Neural crest cell (in vitro differentiated cells): ENCODE measurements at regions not wholly inside any gene's neighbourhood (a gene's known extent, or its start where the extent isn't known, plus 50 kb on each side); places are given as distances from the start of the nearest gene placed in this dataset.

ENCODE experiments used
- DNase-seq: peaks from one replicate; pipeline ENCODE4 v3.0.0; 2021; ENCODE audit warnings: low read depth, mixed read lengths, low spot score
- H3K27ac Mint-ChIP-seq: one replicate; pipeline ENCODE4 v1.8.0; 2021; ENCODE audit warnings: mild to moderate bottlenecking, mixed read lengths; ENCODE audit not compliant: unreplicated experiment
- H3K27me3 Mint-ChIP-seq: 2 replicates; pipeline ENCODE4 v1.8.0; 2021; ENCODE audit warnings: low read depth, mild to moderate bottlenecking, mixed read lengths
- H3K36me3 Mint-ChIP-seq: 2 replicates; pipeline ENCODE4 v1.8.0; 2021; ENCODE audit warnings: low read depth, mild to moderate bottlenecking, mixed read lengths
- H3K4me1 Mint-ChIP-seq: 2 replicates; pipeline ENCODE4 v1.8.0; 2021; ENCODE audit warnings: mixed read lengths
- H3K4me3 Mint-ChIP-seq: one replicate; pipeline ENCODE4 v1.8.0; 2021; ENCODE audit warnings: mild to moderate bottlenecking, mixed read lengths
- H3K9me3 Mint-ChIP-seq: 2 replicates; pipeline ENCODE4 v1.8.0; 2021; ENCODE audit warnings: mixed read lengths
- TF ChIP-seq, protein P1 (sequence below): fragments of 200-600 bp; sonication (generic); conservative IDR thresholded peaks from 2 replicates; pipeline ENCODE4 v1.5.0; 2021; ENCODE audit warnings: antibody characterized with exemption, mild to moderate bottlenecking

DNA sequence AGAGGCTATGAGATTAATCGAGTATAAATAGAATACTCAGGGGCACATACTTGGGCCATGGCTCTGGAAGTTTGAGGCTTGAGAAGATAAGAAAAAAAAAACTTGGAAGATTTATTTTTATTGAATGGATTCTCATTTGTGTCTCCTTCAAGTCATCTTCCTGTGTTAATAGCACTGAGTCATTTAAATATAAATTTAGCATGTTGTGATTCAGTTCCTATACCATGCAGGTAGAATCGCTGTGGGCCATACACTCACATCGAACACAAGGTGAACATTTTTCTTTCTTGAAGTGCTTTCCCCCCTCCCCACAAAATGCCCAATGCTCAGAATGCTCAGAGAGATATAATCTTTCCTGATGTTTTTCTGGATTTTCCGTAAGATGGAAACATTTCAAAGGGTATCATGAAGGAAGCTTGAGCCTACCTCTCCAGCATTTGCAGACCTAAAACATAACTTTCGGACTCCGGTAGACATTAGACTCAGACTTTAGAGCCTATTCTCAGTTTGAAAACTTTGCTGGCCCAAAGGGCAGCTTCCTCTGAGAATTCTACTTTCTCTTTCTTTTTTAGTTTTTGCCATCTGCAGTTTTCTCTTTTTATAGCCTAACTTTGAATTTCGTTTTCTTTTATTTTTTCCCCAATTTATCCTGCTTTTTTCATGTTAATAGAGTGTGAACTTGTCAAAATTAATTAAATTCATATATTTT lies 737.6 kb upstream of the NUDT12 start:
- Mint-ChIP-seq H3K4me3 (no peak overlapping the region), H3K36me3 (no peaks in the 10 kb centered on the region), H3K27me3 (no peaks in the 10 kb centered on the region), H3K4me1 (no peaks in the 10 kb centered on the region), H3K9me3 (peaks cover 2% of the 10 kb centered on the region), H3K27ac (no peak overlapping the region)
- DNase-seq: no peak
- TF ChIP-seq, protein P1, sequence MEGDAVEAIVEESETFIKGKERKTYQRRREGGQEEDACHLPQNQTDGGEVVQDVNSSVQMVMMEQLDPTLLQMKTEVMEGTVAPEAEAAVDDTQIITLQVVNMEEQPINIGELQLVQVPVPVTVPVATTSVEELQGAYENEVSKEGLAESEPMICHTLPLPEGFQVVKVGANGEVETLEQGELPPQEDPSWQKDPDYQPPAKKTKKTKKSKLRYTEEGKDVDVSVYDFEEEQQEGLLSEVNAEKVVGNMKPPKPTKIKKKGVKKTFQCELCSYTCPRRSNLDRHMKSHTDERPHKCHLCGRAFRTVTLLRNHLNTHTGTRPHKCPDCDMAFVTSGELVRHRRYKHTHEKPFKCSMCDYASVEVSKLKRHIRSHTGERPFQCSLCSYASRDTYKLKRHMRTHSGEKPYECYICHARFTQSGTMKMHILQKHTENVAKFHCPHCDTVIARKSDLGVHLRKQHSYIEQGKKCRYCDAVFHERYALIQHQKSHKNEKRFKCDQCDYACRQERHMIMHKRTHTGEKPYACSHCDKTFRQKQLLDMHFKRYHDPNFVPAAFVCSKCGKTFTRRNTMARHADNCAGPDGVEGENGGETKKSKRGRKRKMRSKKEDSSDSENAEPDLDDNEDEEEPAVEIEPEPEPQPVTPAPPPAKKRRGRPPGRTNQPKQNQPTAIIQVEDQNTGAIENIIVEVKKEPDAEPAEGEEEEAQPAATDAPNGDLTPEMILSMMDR: no peak

DNA sequence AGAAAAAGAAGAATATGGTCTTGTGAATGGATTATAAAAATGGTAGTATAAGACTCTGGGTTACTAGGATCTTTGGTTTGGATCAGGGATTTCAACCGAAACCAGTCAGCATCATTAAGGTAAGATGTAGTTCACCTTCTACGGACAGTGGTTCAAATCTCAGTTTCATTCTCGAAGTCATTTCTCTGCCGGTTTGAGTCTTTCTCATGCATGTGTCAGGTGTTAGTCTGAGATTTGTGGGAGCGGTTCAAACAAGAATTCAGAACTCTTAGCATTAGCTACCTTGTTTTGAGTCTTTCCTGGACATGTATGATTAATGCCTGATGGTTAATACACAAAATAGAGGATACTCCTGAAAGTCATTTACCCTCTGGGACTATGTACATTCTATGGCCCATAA lies 735.9 kb upstream of the NUDT12 start:
- Mint-ChIP-seq H3K9me3 (peaks cover 2% of the 10 kb centered on the region), H3K4me3 (no peak overlapping the region)

DNA sequence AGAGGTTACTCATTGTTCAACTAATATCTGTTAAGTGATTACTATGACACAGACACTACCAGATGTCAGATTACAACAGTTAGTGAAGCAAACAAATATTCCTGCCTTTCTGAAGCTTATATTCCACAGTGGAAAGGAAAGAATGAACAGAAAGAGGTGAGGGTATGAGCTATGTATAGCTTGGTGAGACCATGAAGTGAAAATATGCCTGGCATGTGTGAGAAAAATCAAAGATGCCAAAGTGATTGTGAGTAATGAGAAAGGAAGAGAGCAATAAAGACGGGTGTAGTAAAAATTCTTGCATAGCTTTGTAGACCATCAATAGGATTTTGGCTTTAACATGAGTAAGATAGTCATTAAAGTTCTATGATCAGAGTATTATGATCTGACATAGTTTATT lies 734.5 kb upstream of the NUDT12 start:
- DNase-seq: no peak
- Mint-ChIP-seq H3K4me1 (no peaks in the 10 kb centered on the region), H3K36me3 (no peaks in the 10 kb centered on the region), H3K4me3 (no peak overlapping the region), H3K27me3 (no peaks in the 10 kb centered on the region), H3K9me3 (peaks cover 2% of the 10 kb centered on the region), H3K27ac (no peak overlapping the region)
- TF ChIP-seq, protein P1: no peak

More for the DNA sequence above, 735.9 kb upstream of the NUDT12 start:
- H3K4me1 Mint-ChIP-seq: no peaks in the 10 kb centered on the region
- no peaks in the 10 kb centered on the region for H3K36me3 Mint-ChIP-seq
- no peaks in the 10 kb centered on the region for H3K27me3 Mint-ChIP-seq
- TF ChIP-seq, protein P1: no peak
- no peak overlapping the region for H3K27ac Mint-ChIP-seq
- DNase-seq: no peak

DNA sequence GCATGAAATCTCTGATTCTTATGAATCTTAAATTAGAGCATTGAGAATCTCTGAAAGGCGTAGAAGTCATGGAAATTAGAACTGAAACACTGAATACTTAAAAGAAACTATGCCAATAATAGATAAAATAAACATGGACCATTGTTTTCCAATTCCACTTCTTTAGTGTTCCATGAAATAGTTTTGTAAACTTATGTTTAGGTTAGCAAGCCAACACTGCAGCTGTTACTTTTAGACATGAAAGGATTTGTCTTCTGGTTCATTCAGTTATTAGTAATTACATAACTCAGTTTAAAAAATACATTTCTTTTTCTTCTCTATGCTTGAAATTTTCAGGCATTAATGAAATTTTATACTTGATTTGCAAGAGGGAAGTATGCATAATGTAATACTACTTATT lies 733.4 kb upstream of the NUDT12 start:
- no peaks in the 10 kb centered on the region for H3K4me1 Mint-ChIP-seq
- peaks cover 2% of the 10 kb centered on the region for H3K9me3 Mint-ChIP-seq
- H3K27ac Mint-ChIP-seq: no peak overlapping the region
- no peaks in the 10 kb centered on the region for H3K36me3 Mint-ChIP-seq
- H3K27me3 Mint-ChIP-seq: no peaks in the 10 kb centered on the region
- no peak for DNase-seq
- no peak overlapping the region for H3K4me3 Mint-ChIP-seq
- TF ChIP-seq, protein P1: no peak

DNA sequence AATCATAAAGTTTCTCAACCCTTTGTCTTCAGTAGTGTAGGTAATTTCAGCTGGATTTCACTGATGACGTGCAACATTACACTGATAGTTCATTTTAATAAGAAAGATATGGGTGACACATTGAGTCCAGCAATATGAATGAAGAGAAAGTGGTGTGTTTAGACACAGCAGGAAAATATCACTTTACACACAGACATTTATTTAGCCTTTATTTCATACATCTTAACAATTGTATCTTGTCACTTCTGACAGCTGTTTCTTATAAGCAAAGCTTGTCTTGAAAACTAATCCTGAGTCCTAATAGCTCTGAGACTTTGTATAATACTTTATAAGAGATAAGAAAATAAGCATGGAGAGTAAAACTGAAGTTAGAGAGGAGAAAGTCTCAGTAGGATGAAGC lies 720.5 kb upstream of the NUDT12 start:
- no peak for DNase-seq
- Mint-ChIP-seq H3K9me3 (peaks cover 6% of the 10 kb centered on the region), H3K36me3 (peaks cover 2% of the 10 kb centered on the region), H3K27ac (no peak overlapping the region), H3K4me1 (no peaks in the 10 kb centered on the region), H3K4me3 (no peak overlapping the region), H3K27me3 (no peaks in the 10 kb centered on the region)
- TF ChIP-seq, protein P1: no peak
